ENCODE measurements at regions not wholly inside any gene's neighbourhood (a gene's known extent, or its start where the extent isn't known, plus 50 kb on each side); places are given as distances from the start of the nearest gene placed in this dataset.

DNA sequence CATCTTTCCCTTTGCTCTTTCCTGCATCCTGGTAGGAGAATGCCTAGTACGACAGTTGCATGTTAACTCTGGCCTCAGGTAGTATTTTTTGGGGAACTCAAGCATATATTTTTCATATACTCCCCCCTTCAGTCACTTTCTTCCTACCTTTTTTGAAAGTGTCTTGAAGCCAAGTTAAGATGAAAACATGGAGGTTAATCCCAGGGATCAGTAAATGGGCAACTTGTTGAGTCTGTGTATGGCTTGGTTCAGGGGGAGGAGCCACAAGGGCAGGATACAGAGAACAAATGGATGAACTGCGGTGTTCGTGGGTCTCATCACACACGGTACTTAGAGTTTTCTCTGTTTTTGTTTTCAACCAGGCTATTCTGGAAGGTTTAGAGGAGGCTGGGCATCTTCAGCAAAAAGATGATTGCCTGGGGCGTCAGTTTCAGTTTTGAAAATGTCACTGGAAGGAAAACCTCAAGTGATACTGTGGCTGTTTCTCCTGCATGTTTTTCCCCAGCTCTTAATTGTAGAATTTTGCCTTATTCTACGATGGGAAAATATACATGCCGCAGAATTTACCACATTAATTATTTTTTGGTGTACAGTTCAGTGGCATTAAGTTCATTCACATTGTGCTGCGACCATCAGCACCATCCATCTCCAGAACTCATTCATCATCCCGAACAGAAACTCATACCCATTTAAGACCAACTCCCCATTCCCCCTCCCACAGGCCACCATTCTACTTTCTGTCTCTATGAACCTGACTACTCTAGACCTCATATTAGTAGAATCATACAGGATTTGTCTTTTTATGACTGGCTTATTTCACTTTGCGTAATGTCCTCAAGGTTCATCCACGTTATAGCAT lies 71.5 kb downstream of the MAP10 start:
- Histone ChIP-seq H3K4me3 (ENCODE audit: low read depth in 2 of 2, low read length in 1 of 2) (no peak overlapping the region), H3K27me3 (ENCODE audit: insufficient read depth) (no peaks in the 10 kb centered on the region; the same call in 1 of the 2 replicates), H3K79me2 (ENCODE audit: insufficient read depth) (no peaks in the 10 kb centered on the region), H4K20me1 (ENCODE audit: insufficient read depth) (no peaks in the 10 kb centered on the region), H3K27ac (ENCODE audit: low read depth in 2 of 2, low read length in 1 of 2) (no peak overlapping the region), H3K9me2 (no peaks in the 10 kb centered on the region), H2AFZ (ENCODE audit: low read depth) (no peak overlapping the region), H3F3A (replicated peaks; ENCODE audit: insufficient read depth) (no peaks in the 10 kb centered on the region), H3K36me3 (replicated peaks in 1 of 2; ENCODE audit: control insufficient read depth in 1 of 2, insufficient read depth in 2 of 2, low read length in 1 of 2) (no peaks in the 10 kb centered on the region), H3K9ac (no peak overlapping the region), H3K9me3 (no peaks in the 10 kb centered on the region), H3K4me1 (ENCODE audit: control insufficient read depth in 1 of 2, insufficient read depth in 2 of 2, low read depth in 1 of 2, low read length in 1 of 2) (peaks cover 0 to 20% of the 10 kb centered on the region in 2 experiments; a peak in 2 of 4 replicates), H3K4me2 (no peak overlapping the region)
- TF ChIP-seq, protein P1, sequence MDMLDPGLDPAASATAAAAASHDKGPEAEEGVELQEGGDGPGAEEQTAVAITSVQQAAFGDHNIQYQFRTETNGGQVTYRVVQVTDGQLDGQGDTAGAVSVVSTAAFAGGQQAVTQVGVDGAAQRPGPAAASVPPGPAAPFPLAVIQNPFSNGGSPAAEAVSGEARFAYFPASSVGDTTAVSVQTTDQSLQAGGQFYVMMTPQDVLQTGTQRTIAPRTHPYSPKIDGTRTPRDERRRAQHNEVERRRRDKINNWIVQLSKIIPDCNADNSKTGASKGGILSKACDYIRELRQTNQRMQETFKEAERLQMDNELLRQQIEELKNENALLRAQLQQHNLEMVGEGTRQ (IDR thresholded peaks at IDR 0.05; ENCODE audit: borderline replicate concordance, low read depth, low read length): no peak
- TF ChIP-seq GABPA (IDR thresholded peaks at IDR 0.05; ENCODE audit: low read depth) (no peak), FOSL2 (IDR thresholded peaks at IDR 0.05; ENCODE audit: borderline replicate concordance, low read depth) (no peak), YY1 (IDR thresholded peaks at IDR 0.05; ENCODE audit: low read depth) (no peak), TEAD4 (IDR thresholded peaks at IDR 0.05; ENCODE audit: borderline replicate concordance, insufficient read depth) (no peak), NFIC (IDR thresholded peaks at IDR 0.05; ENCODE audit: borderline replicate concordance) (no peak), MEF2A (IDR thresholded peaks at IDR 0.05; ENCODE audit: borderline replicate concordance, low read depth) (no peak), GATA2 (CRISPR knock-in tag; IDR thresholded peaks at IDR 0.05) (no peak), CHD2 (IDR thresholded peaks at IDR 0.05; ENCODE audit: low read length, partially characterized antibody) (no peak), RFX5 (IDR thresholded peaks at IDR 0.05; ENCODE audit: low read length) (no peak)
- TF ChIP-seq, protein P2, sequence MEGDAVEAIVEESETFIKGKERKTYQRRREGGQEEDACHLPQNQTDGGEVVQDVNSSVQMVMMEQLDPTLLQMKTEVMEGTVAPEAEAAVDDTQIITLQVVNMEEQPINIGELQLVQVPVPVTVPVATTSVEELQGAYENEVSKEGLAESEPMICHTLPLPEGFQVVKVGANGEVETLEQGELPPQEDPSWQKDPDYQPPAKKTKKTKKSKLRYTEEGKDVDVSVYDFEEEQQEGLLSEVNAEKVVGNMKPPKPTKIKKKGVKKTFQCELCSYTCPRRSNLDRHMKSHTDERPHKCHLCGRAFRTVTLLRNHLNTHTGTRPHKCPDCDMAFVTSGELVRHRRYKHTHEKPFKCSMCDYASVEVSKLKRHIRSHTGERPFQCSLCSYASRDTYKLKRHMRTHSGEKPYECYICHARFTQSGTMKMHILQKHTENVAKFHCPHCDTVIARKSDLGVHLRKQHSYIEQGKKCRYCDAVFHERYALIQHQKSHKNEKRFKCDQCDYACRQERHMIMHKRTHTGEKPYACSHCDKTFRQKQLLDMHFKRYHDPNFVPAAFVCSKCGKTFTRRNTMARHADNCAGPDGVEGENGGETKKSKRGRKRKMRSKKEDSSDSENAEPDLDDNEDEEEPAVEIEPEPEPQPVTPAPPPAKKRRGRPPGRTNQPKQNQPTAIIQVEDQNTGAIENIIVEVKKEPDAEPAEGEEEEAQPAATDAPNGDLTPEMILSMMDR (IDR thresholded peaks at IDR 0.05): no peak
- TF ChIP-seq, protein P3, sequence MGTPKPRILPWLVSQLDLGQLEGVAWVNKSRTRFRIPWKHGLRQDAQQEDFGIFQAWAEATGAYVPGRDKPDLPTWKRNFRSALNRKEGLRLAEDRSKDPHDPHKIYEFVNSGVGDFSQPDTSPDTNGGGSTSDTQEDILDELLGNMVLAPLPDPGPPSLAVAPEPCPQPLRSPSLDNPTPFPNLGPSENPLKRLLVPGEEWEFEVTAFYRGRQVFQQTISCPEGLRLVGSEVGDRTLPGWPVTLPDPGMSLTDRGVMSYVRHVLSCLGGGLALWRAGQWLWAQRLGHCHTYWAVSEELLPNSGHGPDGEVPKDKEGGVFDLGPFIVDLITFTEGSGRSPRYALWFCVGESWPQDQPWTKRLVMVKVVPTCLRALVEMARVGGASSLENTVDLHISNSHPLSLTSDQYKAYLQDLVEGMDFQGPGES (IDR thresholded peaks at IDR 0.05; ENCODE audit: low read depth, low read length): no peak
- 66% methylated on average over 11 of the region's 11 CpGs for WGBS (ENCODE audit: low lambda C conversion rate)
- no peak for DNase-seq
- ChIA-PET POLR2A (interaction anchor here (0.7 kb wide), 1 partner anchor 20 kb away, joined by 3 read pairs; no protein-coding TSS in a partner anchor), CTCF (interaction anchor here (1.2 kb wide), 1 partner anchor 17 kb away, joined by 3 read pairs; no protein-coding TSS in a partner anchor)

Measured in SK-N-SH (cell line).